ENCODE measurements at regions not wholly inside any gene's neighbourhood (a gene's known extent, or its start where the extent isn't known, plus 50 kb on each side); places are given as distances from the start of the nearest gene placed in this dataset.

DNA sequence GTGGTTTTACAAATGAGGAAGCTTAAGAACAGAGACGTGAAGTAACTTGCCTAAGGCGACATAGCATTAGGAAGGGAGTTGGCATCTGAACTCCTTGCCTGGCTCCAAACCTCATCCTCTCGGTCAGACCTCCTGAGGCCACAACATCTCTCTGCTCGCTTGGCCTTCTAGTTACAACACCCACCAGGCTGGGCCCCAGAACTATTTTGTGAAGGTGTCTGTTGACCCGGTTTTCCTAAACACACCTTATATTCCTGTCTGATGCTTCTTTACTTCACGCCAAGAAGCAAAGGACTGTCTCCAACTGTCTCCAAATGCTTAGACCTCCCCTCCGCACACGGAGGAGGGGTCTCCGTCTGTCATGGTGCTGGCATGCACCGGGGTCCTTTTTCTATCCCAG is 326.6 kb downstream of the THBS2 start:
- peaks cover 0 to 16% of the 10 kb centered on the region in 2 donors for H3K9me3 ChIP-seq (ENCODE audit: control insufficient read depth in 2 of 2, insufficient read depth in 1 of 2, low read length in 1 of 2)
- H3K4me1 ChIP-seq (ENCODE audit: control insufficient read depth in 2 of 2, insufficient read depth in 2 of 2, low read length in 2 of 2), result no peaks in the 10 kb centered on the region
- DNase-seq (ENCODE audit: low read depth in 6 of 9, low spot score in 9 of 9), result no peak
- H3K36me3 ChIP-seq (ENCODE audit: control insufficient read depth in 2 of 2, insufficient read depth in 2 of 2, low read length in 1 of 2), result no peaks in the 10 kb centered on the region
- no peak overlapping the region for H3K27ac ChIP-seq (ENCODE audit: low read depth in 1 of 2, low read length in 1 of 2)
- no peak overlapping the region for H3K4me3 ChIP-seq (ENCODE audit: low read length in 2 of 2)
- WGBS, result 91% methylated on average over 10 of the region's 10 CpGs
- H3K27me3 ChIP-seq (ENCODE audit: control insufficient read depth in 2 of 2, insufficient read depth in 1 of 2, low read length in 1 of 2), result no peaks in the 10 kb centered on the region

DNA sequence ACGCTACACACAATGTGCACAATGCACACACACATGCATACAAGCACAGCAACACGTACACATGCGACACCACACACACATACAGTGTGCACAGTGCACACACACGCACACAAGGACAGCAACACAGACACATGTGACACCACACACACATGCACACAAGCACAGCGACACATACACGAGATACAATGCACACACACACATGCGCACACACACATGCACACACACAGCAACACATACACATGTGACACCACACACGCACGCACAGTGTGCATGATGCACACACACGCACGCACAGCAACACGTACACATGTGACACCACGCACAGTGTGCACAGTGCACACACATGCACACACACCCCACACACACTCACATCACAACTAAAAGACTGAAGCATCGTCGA is 327.3 kb downstream of the THBS2 start:
- H3K36me3 ChIP-seq (ENCODE audit: control insufficient read depth in 2 of 2, insufficient read depth in 2 of 2, low read length in 1 of 2), result no peaks in the 10 kb centered on the region
- no peaks in the 10 kb centered on the region for H3K27me3 ChIP-seq (ENCODE audit: control insufficient read depth in 2 of 2, insufficient read depth in 1 of 2, low read length in 1 of 2)
- 82% methylated on average over 15 of the region's 15 CpGs for WGBS
- H3K9me3 ChIP-seq (ENCODE audit: control insufficient read depth in 2 of 2, insufficient read depth in 1 of 2, low read length in 1 of 2), result peaks cover 0 to 12% of the 10 kb centered on the region in 2 donors
- DNase-seq (ENCODE audit: low read depth in 6 of 9, low spot score in 9 of 9), result no peak
- no peak overlapping the region for H3K27ac ChIP-seq (ENCODE audit: low read depth in 1 of 2, low read length in 1 of 2)
- no peak overlapping the region for H3K4me3 ChIP-seq (ENCODE audit: low read length in 2 of 2)
- H3K4me1 ChIP-seq (ENCODE audit: control insufficient read depth in 2 of 2, insufficient read depth in 2 of 2, low read length in 2 of 2), result no peaks in the 10 kb centered on the region

- no peak overlapping the region for H3K27ac ChIP-seq (ENCODE audit: low read depth in 1 of 2, low read length in 1 of 2)
- 95% methylated on average over 11 of the region's 11 CpGs for WGBS
- no peak for DNase-seq (ENCODE audit: low read depth in 6 of 9, low spot score in 9 of 9)
- H3K9me3 ChIP-seq (ENCODE audit: control insufficient read depth in 2 of 2, insufficient read depth in 1 of 2, low read length in 1 of 2), result peaks cover 0 to 9% of the 10 kb centered on the region in 2 donors
- no peaks in the 10 kb centered on the region for H3K27me3 ChIP-seq (ENCODE audit: control insufficient read depth in 2 of 2, insufficient read depth in 1 of 2, low read length in 1 of 2)
- no peak overlapping the region for H3K4me3 ChIP-seq (ENCODE audit: low read length in 2 of 2)
- no peaks in the 10 kb centered on the region for H3K36me3 ChIP-seq (ENCODE audit: control insufficient read depth in 2 of 2, insufficient read depth in 2 of 2, low read length in 1 of 2)
- no peaks in the 10 kb centered on the region for H3K4me1 ChIP-seq (ENCODE audit: control insufficient read depth in 2 of 2, insufficient read depth in 2 of 2, low read length in 2 of 2)
Observed at GRCh38 chr6:168925671-168926070, 328.0 kb downstream of the THBS2 start.

- no peak overlapping the region for H3K4me3 ChIP-seq (ENCODE audit: low read length in 2 of 2)
- H3K9me3 ChIP-seq (ENCODE audit: control insufficient read depth in 2 of 2, insufficient read depth in 1 of 2, low read length in 1 of 2), result peaks cover 0 to 9% of the 10 kb centered on the region in 2 donors
- H3K4me1 ChIP-seq (ENCODE audit: control insufficient read depth in 2 of 2, insufficient read depth in 2 of 2, low read length in 2 of 2), result no peaks in the 10 kb centered on the region
- no peaks in the 10 kb centered on the region for H3K36me3 ChIP-seq (ENCODE audit: control insufficient read depth in 2 of 2, insufficient read depth in 2 of 2, low read length in 1 of 2)
- no peak overlapping the region for H3K27ac ChIP-seq (ENCODE audit: low read depth in 1 of 2, low read length in 1 of 2)
- H3K27me3 ChIP-seq (ENCODE audit: control insufficient read depth in 2 of 2, insufficient read depth in 1 of 2, low read length in 1 of 2), result no peaks in the 10 kb centered on the region
- WGBS, result 93% methylated on average over 7 of the region's 7 CpGs
- DNase-seq (ENCODE audit: low read depth in 6 of 9, low spot score in 9 of 9), result no peak
Observed at GRCh38 chr6:168923171-168923570, 330.5 kb downstream of the THBS2 start.

DNA sequence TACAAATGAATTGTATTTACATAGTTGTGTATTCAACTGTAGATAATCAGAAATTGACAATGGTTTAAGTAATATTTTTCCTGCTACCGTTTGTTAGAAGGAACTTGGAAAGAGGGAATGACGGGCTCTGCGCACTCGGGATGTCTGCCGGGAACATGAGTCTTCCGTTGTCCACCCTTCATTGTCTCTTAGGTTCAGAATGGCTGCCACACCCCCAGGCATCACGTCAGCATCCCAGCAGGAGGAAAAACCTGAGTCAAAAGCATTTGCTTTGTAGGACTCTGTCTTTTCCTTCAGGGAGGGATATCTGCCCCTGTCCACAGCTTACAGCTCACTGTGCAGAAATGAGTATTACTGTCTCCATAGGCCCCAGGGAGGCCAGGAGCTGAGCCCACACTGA is 331.2 kb downstream of the THBS2 start:
- DNase-seq (ENCODE audit: low read depth in 6 of 9, low spot score in 9 of 9), result no peak
- no peak overlapping the region for H3K27ac ChIP-seq (ENCODE audit: low read depth in 1 of 2, low read length in 1 of 2)
- H3K27me3 ChIP-seq (ENCODE audit: control insufficient read depth in 2 of 2, insufficient read depth in 1 of 2, low read length in 1 of 2), result no peaks in the 10 kb centered on the region
- no peaks in the 10 kb centered on the region for H3K36me3 ChIP-seq (ENCODE audit: control insufficient read depth in 2 of 2, insufficient read depth in 2 of 2, low read length in 1 of 2)
- WGBS, result 95% methylated on average over 7 of the region's 7 CpGs
- no peak overlapping the region for H3K4me3 ChIP-seq (ENCODE audit: low read length in 2 of 2)
- H3K4me1 ChIP-seq (ENCODE audit: control insufficient read depth in 2 of 2, insufficient read depth in 2 of 2, low read length in 2 of 2), result no peaks in the 10 kb centered on the region
- peaks cover 0 to 9% of the 10 kb centered on the region in 2 donors for H3K9me3 ChIP-seq (ENCODE audit: control insufficient read depth in 2 of 2, insufficient read depth in 1 of 2, low read length in 1 of 2)

DNA sequence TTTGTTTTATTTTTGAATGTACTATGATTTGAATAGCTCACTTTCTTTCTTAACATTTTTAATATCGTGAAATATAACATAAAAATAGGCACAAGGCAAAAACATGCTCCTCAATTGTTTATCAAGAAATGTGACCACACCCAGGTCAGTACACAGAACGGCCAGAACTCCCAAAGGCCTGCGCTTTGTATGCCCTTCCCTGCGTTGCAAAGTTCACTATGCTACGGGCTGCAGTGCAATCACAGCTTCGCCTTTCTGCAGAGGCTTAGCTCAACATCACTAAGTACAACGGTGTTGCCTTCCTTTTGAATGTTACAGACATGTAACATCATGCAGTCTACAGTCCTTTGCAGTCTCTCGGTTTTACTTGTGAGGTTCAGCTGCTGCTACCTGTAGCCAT is 333.4 kb downstream of the THBS2 start:
- H3K27ac ChIP-seq (ENCODE audit: low read depth in 1 of 2, low read length in 1 of 2), result no peak overlapping the region
- 94% methylated on average over 8 of the region's 8 CpGs for WGBS
- H3K36me3 ChIP-seq (ENCODE audit: control insufficient read depth in 2 of 2, insufficient read depth in 2 of 2, low read length in 1 of 2), result no peaks in the 10 kb centered on the region
- H3K4me3 ChIP-seq (ENCODE audit: low read length in 2 of 2), result no peak overlapping the region
- DNase-seq (ENCODE audit: low read depth in 6 of 9, low spot score in 9 of 9), result no peak
- no peaks in the 10 kb centered on the region for H3K27me3 ChIP-seq (ENCODE audit: control insufficient read depth in 2 of 2, insufficient read depth in 1 of 2, low read length in 1 of 2)
- no peaks in the 10 kb centered on the region for H3K9me3 ChIP-seq (ENCODE audit: control insufficient read depth in 2 of 2, insufficient read depth in 1 of 2, low read length in 1 of 2)
- H3K4me1 ChIP-seq (ENCODE audit: control insufficient read depth in 2 of 2, insufficient read depth in 2 of 2, low read length in 2 of 2), result peaks cover 0 to 5% of the 10 kb centered on the region in 2 donors

DNA sequence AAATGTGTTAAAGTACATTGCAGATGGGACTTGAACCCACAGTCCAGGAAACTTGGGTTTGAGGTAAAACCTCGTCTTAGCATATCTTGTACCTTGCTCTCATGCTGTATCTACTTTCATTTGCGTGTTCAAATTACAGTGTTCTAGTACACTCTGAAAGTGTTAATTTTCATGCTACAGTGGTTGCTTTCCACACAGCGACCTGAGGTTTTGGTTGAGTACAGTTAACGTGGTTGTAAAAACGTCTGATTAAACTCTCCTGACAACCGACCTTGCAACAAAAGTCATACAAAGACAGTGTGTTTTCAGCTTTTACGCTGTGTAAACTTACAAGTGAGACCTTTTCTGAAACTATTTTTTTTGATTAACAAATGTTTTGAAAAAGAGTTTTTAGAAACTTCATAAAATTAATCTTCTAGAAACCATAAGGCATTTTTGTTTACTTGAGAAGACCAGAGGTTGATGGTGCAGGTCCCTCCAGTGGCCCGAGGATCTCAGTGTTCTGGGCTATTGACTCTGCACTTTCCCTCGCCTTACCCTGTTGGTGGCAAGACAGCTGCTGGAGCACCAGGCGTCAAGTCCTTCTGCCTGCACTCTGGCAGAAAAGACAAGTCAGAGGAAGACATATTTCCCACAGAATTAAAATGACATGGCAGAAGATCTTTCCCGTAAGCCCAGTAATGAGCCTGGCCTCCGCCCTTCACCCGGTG is 334.0 kb downstream of the THBS2 start:
- no peaks in the 10 kb centered on the region for H3K27me3 ChIP-seq (ENCODE audit: control insufficient read depth in 2 of 2, insufficient read depth in 1 of 2, low read length in 1 of 2)
- H3K9me3 ChIP-seq (ENCODE audit: control insufficient read depth in 2 of 2, insufficient read depth in 1 of 2, low read length in 1 of 2), result no peaks in the 10 kb centered on the region
- no peak for DNase-seq (ENCODE audit: low read depth in 6 of 9, low spot score in 9 of 9)
- H3K4me1 ChIP-seq (ENCODE audit: control insufficient read depth in 2 of 2, insufficient read depth in 2 of 2, low read length in 2 of 2), result peaks cover 0 to 5% of the 10 kb centered on the region in 2 donors
- no peaks in the 10 kb centered on the region for H3K36me3 ChIP-seq (ENCODE audit: control insufficient read depth in 2 of 2, insufficient read depth in 2 of 2, low read length in 1 of 2)
- WGBS, result 87% methylated on average over 13 of the region's 13 CpGs
- H3K4me3 ChIP-seq (ENCODE audit: low read length in 2 of 2), result no peak overlapping the region
- peak overlapping the region in 1 of 2 donors; percentile 3 for H3K27ac ChIP-seq (ENCODE audit: low read depth in 1 of 2, low read length in 1 of 2)

DNA sequence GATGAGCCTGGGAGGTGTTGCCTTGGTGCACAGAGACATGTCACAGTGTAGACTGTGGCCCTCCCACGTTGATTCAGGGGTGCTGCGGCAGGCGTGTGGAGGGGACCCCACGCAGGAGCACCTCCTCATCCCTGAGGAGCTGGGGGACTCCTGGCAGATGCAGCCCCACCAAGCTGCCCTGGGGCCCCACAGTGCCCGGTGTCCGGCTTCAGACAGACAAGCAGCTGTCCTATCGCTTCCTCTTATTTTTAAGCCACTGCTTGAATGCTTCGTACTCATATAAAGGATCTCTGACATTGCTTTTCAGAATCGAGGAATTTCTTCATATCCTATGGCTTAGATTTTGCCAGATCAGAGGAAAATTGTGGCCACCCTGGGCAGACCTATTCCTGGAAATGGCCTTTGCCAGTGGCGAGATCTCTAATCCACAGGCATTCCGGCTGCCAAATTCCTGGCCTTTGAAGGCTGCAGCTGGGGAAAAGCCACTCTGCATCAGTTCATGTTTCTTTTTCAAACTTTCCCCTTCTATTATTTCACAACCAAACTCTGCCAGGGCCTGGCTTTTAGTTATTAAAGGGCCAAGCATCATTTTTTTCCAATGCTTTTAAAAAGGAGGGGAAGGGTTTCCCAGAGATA is 337.0 kb downstream of the THBS2 start:
- peak in 1 of 9 donors; percentile 10 for DNase-seq (ENCODE audit: low read depth in 6 of 9, low spot score in 9 of 9)
- no peak overlapping the region for H3K4me3 ChIP-seq (ENCODE audit: low read length in 2 of 2)
- WGBS, result 73% methylated on average over 11 of the region's 11 CpGs
- H3K4me1 ChIP-seq (ENCODE audit: control insufficient read depth in 2 of 2, insufficient read depth in 2 of 2, low read length in 2 of 2), result peaks cover 0 to 5% of the 10 kb centered on the region in 2 donors
- peak overlapping the region in 1 of 2 donors; percentile 77 for H3K27ac ChIP-seq (ENCODE audit: low read depth in 1 of 2, low read length in 1 of 2)
- peaks cover 0 to 9% of the 10 kb centered on the region in 2 donors for H3K9me3 ChIP-seq (ENCODE audit: control insufficient read depth in 2 of 2, insufficient read depth in 1 of 2, low read length in 1 of 2)
- H3K36me3 ChIP-seq (ENCODE audit: control insufficient read depth in 2 of 2, insufficient read depth in 2 of 2, low read length in 1 of 2), result no peaks in the 10 kb centered on the region
- H3K27me3 ChIP-seq (ENCODE audit: control insufficient read depth in 2 of 2, insufficient read depth in 1 of 2, low read length in 1 of 2), result no peaks in the 10 kb centered on the region

DNA sequence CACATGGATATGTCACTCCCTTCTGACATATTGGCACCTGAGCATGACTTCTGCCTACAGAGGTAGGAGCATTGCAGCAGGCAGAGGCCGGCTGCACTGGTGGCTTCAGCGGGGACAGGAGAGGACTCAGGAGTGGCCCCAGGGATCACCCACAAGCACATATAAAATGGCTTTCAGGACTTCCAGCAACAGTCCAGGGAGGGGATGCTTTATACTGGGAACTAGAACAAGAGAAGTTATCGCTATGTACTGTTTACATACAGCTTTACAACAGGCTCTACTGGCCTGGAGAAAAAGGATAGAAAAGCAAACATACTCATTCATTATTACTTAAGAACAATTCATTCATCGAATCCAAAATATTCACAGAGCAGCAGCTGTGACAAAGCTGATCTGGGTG is 337.8 kb downstream of the THBS2 start:
- Histone ChIP-seq H3K27ac (ENCODE audit: low read depth in 1 of 2, low read length in 1 of 2) (no peak overlapping the region), H3K36me3 (ENCODE audit: control insufficient read depth in 2 of 2, insufficient read depth in 2 of 2, low read length in 1 of 2) (no peaks in the 10 kb centered on the region), H3K27me3 (ENCODE audit: control insufficient read depth in 2 of 2, insufficient read depth in 1 of 2, low read length in 1 of 2) (no peaks in the 10 kb centered on the region), H3K4me1 (ENCODE audit: control insufficient read depth in 2 of 2, insufficient read depth in 2 of 2, low read length in 2 of 2) (peaks cover 0 to 5% of the 10 kb centered on the region in 2 donors), H3K9me3 (ENCODE audit: control insufficient read depth in 2 of 2, insufficient read depth in 1 of 2, low read length in 1 of 2) (peaks cover 0 to 15% of the 10 kb centered on the region in 2 donors), H3K4me3 (ENCODE audit: low read length in 2 of 2) (no peak overlapping the region)
- WGBS, result 96% methylated on average over 4 of the region's 4 CpGs
- no peak for DNase-seq (ENCODE audit: low read depth in 6 of 9, low spot score in 9 of 9)

Measured in thymus (tissue), 11 donors.